H1 (cell line): ENCODE measurements at regions not wholly inside any gene's neighbourhood (a gene's known extent, or its start where the extent isn't known, plus 50 kb on each side); places are given as distances from the start of the nearest gene placed in this dataset.

Experiments used
- CTCF ChIA-PET: fragments of 300-600 bp; sonication (Branson Sonifier 250); formaldehyde crosslinking; loops from one replicate; lab custom pipeline; 2021; ENCODE audit not compliant: partially characterized antibody; lab: Charles Lee
- POLR2A ChIA-PET: fragments of 300-600 bp; sonication (Branson Sonifier 250); formaldehyde crosslinking; loops from one replicate; lab custom pipeline; 2021; ENCODE audit warnings: inconsistent platforms; ENCODE audit not compliant: partially characterized antibody; lab: Charles Lee
- DNase-seq, 2 experiments: peaks; one replicate each; pipeline versions ENCODE4 v3.0.0 to v3.0.0-alpha.2; 2010 to 2022; ENCODE audit warnings: low spot score in 2 of 2, low read depth in 1 of 2, mixed read lengths in 1 of 2
- FAIRE-seq: peaks from 2 replicates; lab custom pipeline; 2011; peaks lifted over from hg19 to GRCh38; lab: Jason Lieb, UNC
- H2AFZ ChIP-seq: 2 replicates; pipeline ENCODE4 v1.8.1; 2012; ENCODE audit warnings: low read length, inconsistent platforms
- H2AK5ac ChIP-seq: 2 replicates; pipeline ENCODE4 v1.6.1; 2013; ENCODE audit warnings: low read depth, low read length
- H2BK120ac ChIP-seq: replicated peaks from 2 replicates; pipeline ENCODE3; 2013; ENCODE audit warnings: low read depth, low read length, inconsistent platforms
- H2BK12ac ChIP-seq: 2 replicates; pipeline ENCODE4 v1.6.1; 2013; ENCODE audit warnings: low read depth, low read length
- H2BK15ac ChIP-seq: 2 replicates; pipeline ENCODE4 v1.6.1; 2013; ENCODE audit warnings: low read length
- H2BK20ac ChIP-seq: 2 replicates; pipeline ENCODE4 v1.6.1; 2013; ENCODE audit warnings: low read length
- H2BK5ac ChIP-seq: 2 replicates; pipeline ENCODE4 v1.6.1; 2013; ENCODE audit warnings: low read depth, low read length
- H3K14ac ChIP-seq: 2 replicates; pipeline ENCODE4 v1.6.1; 2013; ENCODE audit warnings: inconsistent platforms; ENCODE audit not compliant: insufficient read length
- H3K18ac ChIP-seq: 2 replicates; pipeline ENCODE4 v1.6.1; 2013; ENCODE audit warnings: low read length; ENCODE audit errors: extremely low read depth
- H3K23ac ChIP-seq: 2 replicates; pipeline ENCODE4 v1.6.1; 2013; ENCODE audit warnings: inconsistent platforms; ENCODE audit not compliant: insufficient read length
- H3K23me2 ChIP-seq: 2 replicates; pipeline ENCODE4 v1.6.1; 2013; ENCODE audit warnings: low read depth, low read length
- H3K27ac ChIP-seq: 2 replicates; pipeline ENCODE4 v1.6.1; 2011; ENCODE audit warnings: low read depth, low read length, inconsistent platforms
- H3K27me3 ChIP-seq, 4 experiments: replicated peaks in 1 of 4; 1 replicate in 1 of 4; 2 replicates in 3 of 4; pipeline versions ENCODE4 v1.6.1 to v1.8.1; 2011 to 2013; ENCODE audit warnings: low read length in 3 of 4, mild to moderate bottlenecking in 3 of 4, inconsistent platforms in 2 of 4, mixed read lengths in 2 of 4, moderate library complexity in 1 of 4; ENCODE audit not compliant: control insufficient read depth in 3 of 4, insufficient read depth in 3 of 4; ENCODE audit errors: extremely low read depth in 1 of 4
- H3K36me3 ChIP-seq, 4 experiments: 2 replicates each; pipeline versions ENCODE4 v1.6.1 to v1.8.1; 2011 to 2013; ENCODE audit warnings: mild to moderate bottlenecking in 4 of 4, low read length in 3 of 4, moderate library complexity in 2 of 4, control low read depth in 1 of 4, inconsistent platforms in 1 of 4; ENCODE audit not compliant: insufficient read depth in 4 of 4, control insufficient read depth in 2 of 4
- H3K4ac ChIP-seq: replicated peaks from 2 replicates; pipeline ENCODE3; 2013; ENCODE audit warnings: low read length, low read depth, mixed read lengths, inconsistent platforms; ENCODE audit not compliant: insufficient read length
- H3K4me1 ChIP-seq, 4 experiments: replicated peaks in 1 of 4; 1 replicate in 1 of 4; 2 replicates in 3 of 4; pipeline versions ENCODE4 v1.6.1 to v1.8.1; 2011 to 2013; ENCODE audit warnings: low read length in 3 of 4, inconsistent platforms in 2 of 4, mixed read lengths in 1 of 4; ENCODE audit not compliant: insufficient read depth in 4 of 4, control insufficient read depth in 3 of 4
- H3K4me2 ChIP-seq, 2 experiments: 2 replicates each; pipeline versions ENCODE4 v1.6.1 to v1.8.1; 2011 to 2013; ENCODE audit warnings: low read depth in 2 of 2, low read length in 2 of 2, control low read depth in 1 of 2, inconsistent platforms in 1 of 2, mild to moderate bottlenecking in 1 of 2; ENCODE audit not compliant: insufficient read depth in 1 of 2
- H3K4me3 ChIP-seq, 4 experiments: fragments of 200-600, 300-600 bp in 1 of 4; sonication (generic), shearing (Covaris generic), sonication (Bioruptor Twin) in 1 of 4; 2 replicates each; pipeline versions ENCODE4 v1.5.1 to v1.8.1; 2011 to 2016; ENCODE audit warnings: low read length in 4 of 4, low read depth in 3 of 4, control low read depth in 2 of 4, inconsistent platforms in 2 of 4, mild to moderate bottlenecking in 2 of 4, mixed read lengths in 1 of 4, moderate library complexity in 1 of 4; ENCODE audit not compliant: insufficient read depth in 2 of 4; ENCODE audit errors: extremely low read depth in 1 of 4
- H3K56ac ChIP-seq: replicated peaks from 2 replicates; pipeline ENCODE3; 2013; ENCODE audit warnings: low read depth, mild to moderate bottlenecking, mixed read lengths, low read length, inconsistent platforms; ENCODE audit not compliant: insufficient read length
- H3K79me1 ChIP-seq: 2 replicates; pipeline ENCODE4 v1.6.1; 2013; ENCODE audit warnings: low read depth, low read length, control low read depth
- H3K79me2 ChIP-seq, 2 experiments: 2 replicates each; pipeline versions ENCODE4 v1.6.1 to v1.8.1; 2012 to 2013; ENCODE audit warnings: low read length in 2 of 2, mild to moderate bottlenecking in 2 of 2, inconsistent platforms in 1 of 2; ENCODE audit not compliant: insufficient read depth in 2 of 2, control insufficient read depth in 1 of 2
- H3K9ac ChIP-seq, 4 experiments: replicated peaks in 1 of 4; 1 replicate in 1 of 4; 2 replicates in 3 of 4; pipeline versions ENCODE4 v1.6.1 to v1.8.1; 2011 to 2013; ENCODE audit warnings: low read depth in 3 of 4, low read length in 3 of 4, control low read depth in 2 of 4, mild to moderate bottlenecking in 2 of 4, moderate library complexity in 2 of 4, inconsistent platforms in 1 of 4; ENCODE audit errors: extremely low read depth in 1 of 4
- H3K9me3 ChIP-seq, 2 experiments: 2 replicates each; pipeline versions ENCODE4 v1.6.1 to v1.8.1; 2012 to 2013; ENCODE audit warnings: mild to moderate bottlenecking in 2 of 2, moderate library complexity in 2 of 2, control low read depth in 1 of 2, inconsistent platforms in 1 of 2, low read depth in 1 of 2, low read length in 1 of 2, mixed read lengths in 1 of 2; ENCODE audit not compliant: insufficient read depth in 2 of 2
- H4K20me1 ChIP-seq, 2 experiments: replicated peaks in 1 of 2; 2 replicates each; pipeline versions ENCODE3 to v1.8.1; 2011 to 2013; ENCODE audit warnings: inconsistent platforms in 2 of 2, low read length in 2 of 2, mild to moderate bottlenecking in 1 of 2; ENCODE audit not compliant: insufficient read depth in 2 of 2, control insufficient read depth in 1 of 2
- H4K5ac ChIP-seq: 2 replicates; pipeline ENCODE4 v1.6.1; 2013; ENCODE audit warnings: low read length, low read depth, mixed read lengths, inconsistent platforms; ENCODE audit not compliant: insufficient read length
- H4K8ac ChIP-seq: 2 replicates; pipeline ENCODE4 v1.8.0; 2013; ENCODE audit warnings: mild to moderate bottlenecking, moderate library complexity, low read length, inconsistent platforms; ENCODE audit not compliant: insufficient read depth; ENCODE audit errors: extremely low read depth
- H4K91ac ChIP-seq: replicated peaks from 2 replicates; pipeline ENCODE3; 2013; ENCODE audit warnings: low read length, mixed read lengths, inconsistent platforms; ENCODE audit not compliant: insufficient read length
- ASH2L ChIP-seq: fragments of 200-600, 300-600 bp; sonication (generic); IDR thresholded peaks from one replicate; pipeline ENCODE4 v1.7.1; 2017; ENCODE audit warnings: low read length
- CBX5 ChIP-seq: fragments of 300-800, 300-1000 bp; sonication (generic); IDR thresholded peaks from 2 replicates; pipeline ENCODE4 v1.7.1; 2016; ENCODE audit warnings: antibody characterized with exemption, low read length, low read depth
- CHD2 ChIP-seq: IDR thresholded peaks from 2 replicates; pipeline ENCODE4 v1.6.1; 2012; ENCODE audit warnings: low read length, improper control_type of control experiment
- CREB1 ChIP-seq: IDR thresholded peaks from 2 replicates; pipeline ENCODE4 v1.6.1; 2012; ENCODE audit warnings: inconsistent platforms
- E2F6 ChIP-seq: IDR thresholded peaks from 2 replicates; pipeline ENCODE4 v1.6.1; 2012; ENCODE audit warnings: inconsistent platforms
- EP300 ChIP-seq, 2 experiments: IDR thresholded peaks; 1 replicate in 1 of 2; 2 replicates in 1 of 2; pipeline ENCODE4 v1.6.1; 2011 to 2012; ENCODE audit warnings: low read depth in 2 of 2, low read length in 2 of 2, mild to moderate bottlenecking in 2 of 2, borderline replicate concordance in 1 of 2, inconsistent platforms in 1 of 2, moderate library complexity in 1 of 2
- HDAC2 ChIP-seq, 2 experiments: fragments of 300-600 bp in 1 of 2; sonication (generic) in 1 of 2; IDR thresholded peaks; 2 replicates each; pipeline ENCODE4 v1.6.1; 2011 to 2012; ENCODE audit warnings: low read depth in 2 of 2, low read length in 2 of 2, mild to moderate bottlenecking in 2 of 2, moderate library complexity in 2 of 2, borderline replicate concordance in 1 of 2, inconsistent platforms in 1 of 2
- NRF1 ChIP-seq: IDR thresholded peaks from 2 replicates; pipeline ENCODE4 v1.6.1; 2011; ENCODE audit warnings: mild to moderate bottlenecking, low read depth, low read length, improper control_type of control experiment
- RBBP5 ChIP-seq: IDR thresholded peaks from 2 replicates; pipeline ENCODE4 v1.7.1; 2012; ENCODE audit warnings: low read depth, mild to moderate bottlenecking, inconsistent platforms, low read length, moderate library complexity, borderline replicate concordance
- SIN3A ChIP-seq, 2 experiments: IDR thresholded peaks in 1 of 2; conservative IDR thresholded peaks in 1 of 2; 2 replicates each; pipeline ENCODE4 v1.6.1; 2011 to 2012; ENCODE audit warnings: low read length in 2 of 2, improper control_type of control experiment in 1 of 2, low read depth in 1 of 2, mild to moderate bottlenecking in 1 of 2
- SRF ChIP-seq: IDR thresholded peaks from 2 replicates; pipeline ENCODE4 v1.6.1; 2011; ENCODE audit warnings: mild to moderate bottlenecking, low read depth, low read length, moderate library complexity
- ZNF274 ChIP-seq: IDR thresholded peaks from 2 replicates; pipeline ENCODE4 v1.7.0; 2012; ENCODE audit warnings: low read length, borderline replicate concordance; ENCODE audit errors: extremely low read depth
- WGBS, 2 experiments: shearing (Covaris generic) in 1 of 2; methylation state at CpG; one replicate each; pipeline versions ENCODE4 v1.1.6 to v1.1.7; 2013 to 2015; ENCODE audit warnings: low lambda C conversion rate in 2 of 2, mixed read lengths in 2 of 2, inconsistent platforms in 1 of 2, low coverage in 1 of 2, missing lambda C conversion rate in 1 of 2; ENCODE audit not compliant: insufficient replicate concordance in 2 of 2, insufficient coverage in 1 of 2, insufficient read length in 1 of 2; ENCODE audit errors: extremely low coverage in 1 of 2, missing lambda C conversion rate in 1 of 2; 5-methylcytosine and 5-hydroxymethylcytosine counted together
- TF ChIP-seq, protein P1 (sequence below): IDR thresholded peaks from 2 replicates; pipeline ENCODE4 v1.6.1; 2011; ENCODE audit warnings: low read depth, mild to moderate bottlenecking, low read length; ENCODE audit not compliant: insufficient read depth

DNA sequence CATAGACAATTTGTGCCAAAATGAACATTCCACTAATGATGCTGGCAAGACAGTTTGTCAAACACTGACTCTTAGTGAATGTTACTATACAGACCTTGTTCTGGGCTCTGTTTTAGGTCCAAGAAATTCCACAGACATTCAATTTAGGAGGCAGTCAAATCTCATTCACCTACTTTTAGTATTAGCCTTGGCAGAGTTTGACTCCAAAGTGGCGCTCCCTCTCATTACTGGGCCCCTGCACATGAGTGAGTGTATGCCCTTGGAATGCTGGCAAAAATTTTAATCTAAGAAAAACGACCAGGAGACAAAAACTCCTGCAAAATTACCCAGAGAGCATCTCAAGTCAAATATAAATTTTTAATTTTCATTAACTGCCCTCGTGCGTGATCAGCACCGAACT lies 94.9 kb upstream of the SLC27A6 start:
- Histone ChIP-seq H4K5ac (no peak overlapping the region), H3K23me2 (no peaks in the 10 kb centered on the region), H3K4me1 (peaks cover 0 to 9% (median 8%) of the 10 kb centered on the region in 4 experiments; a peak in 3 of 7 replicates), H3K4me3 (no peak overlapping the region), H3K79me1 (no peaks in the 10 kb centered on the region), H3K9me3 (no peaks in the 10 kb centered on the region), H3K27me3 (no peaks in the 10 kb centered on the region), H2BK5ac (no peak overlapping the region), H3K36me3 (no peaks in the 10 kb centered on the region), H2AK5ac (no peak overlapping the region), H4K91ac (no peak overlapping the region), H2BK12ac (no peak overlapping the region), H4K20me1 (no peaks in the 10 kb centered on the region), H2AFZ (peak overlapping the region; percentile 91; the same call in 1 of the 2 replicates), H4K8ac (no peak overlapping the region), H3K18ac (no peak overlapping the region), H2BK120ac (no peak overlapping the region), H2BK20ac (no peak overlapping the region), H3K79me2 (no peaks in the 10 kb centered on the region), H3K4ac (no peak overlapping the region), H2BK15ac (no peak overlapping the region), H3K4me2 (peak overlapping the region; percentile 3 to 16; a peak in 1 of 4 replicates), H3K56ac (no peak overlapping the region), H3K23ac (no peak overlapping the region), H3K27ac (no peak overlapping the region), H3K9ac (no peak overlapping the region), H3K14ac (no peak overlapping the region)
- FAIRE-seq (no peak), DNase-seq (no peak)
- POLR2A ChIA-PET = no interaction called here
- CTCF ChIA-PET = no interaction called here
- WGBS, 2 experiments = 82% methylated on average over 5 of the region's 5 CpGs; no CpG with 5 or more reads in 1 of the 2 experiments
- TF ChIP-seq SRF = no peak
- TF ChIP-seq, protein P1, sequence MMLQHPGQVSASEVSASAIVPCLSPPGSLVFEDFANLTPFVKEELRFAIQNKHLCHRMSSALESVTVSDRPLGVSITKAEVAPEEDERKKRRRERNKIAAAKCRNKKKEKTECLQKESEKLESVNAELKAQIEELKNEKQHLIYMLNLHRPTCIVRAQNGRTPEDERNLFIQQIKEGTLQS = no peak
- TF ChIP-seq HDAC2 (IDR thresholded peaks at IDR 0.05; ENCODE audit: borderline replicate concordance in 1 of 2, low read depth in 2 of 2, low read length in 2 of 2) = no peak
- no peak for TF ChIP-seq CHD2
- TF ChIP-seq RBBP5 = no peak
- no peak for TF ChIP-seq EP300 (IDR thresholded peaks at IDR 0.05; ENCODE audit: borderline replicate concordance in 1 of 2, low read depth in 2 of 2, low read length in 2 of 2)
- TF ChIP-seq SIN3A (conservative IDR thresholded peaks at IDR 0.05 in 1 of 2, IDR thresholded peaks at IDR 0.05 in 1 of 2; ENCODE audit: low read depth in 1 of 2, low read length in 2 of 2) = no peak
- TF ChIP-seq CBX5 = no peak
- TF ChIP-seq CREB1 = no peak
- no peak for TF ChIP-seq ASH2L
- TF ChIP-seq ZNF274 = no peak
- TF ChIP-seq E2F6 = no peak
- TF ChIP-seq NRF1 = no peak
